GM23248 (cell line): ENCODE measurements at regions not wholly inside any gene's neighbourhood (a gene's known extent, or its start where the extent isn't known, plus 50 kb on each side); places are given as distances from the start of the nearest gene placed in this dataset.

ENCODE experiments used
- DNase-seq: peaks from one replicate; pipeline ENCODE4 v3.0.0-alpha.2; 2015
- H2AFZ ChIP-seq: fragments of 200-600 bp; sonication (generic); 2 replicates; pipeline ENCODE4 v1.6.1; 2016; ENCODE audit warnings: antibody characterized with exemption
- H3F3A ChIP-seq: fragments of 200-600 bp; sonication (generic); 2 replicates; pipeline ENCODE4 v1.6.1; 2016; ENCODE audit warnings: mild to moderate bottlenecking, antibody characterized with exemption, mixed run types; ENCODE audit not compliant: insufficient read depth
- H3K27ac ChIP-seq: fragments of 200-600 bp; sonication (generic); 2 replicates; pipeline ENCODE4 v1.5.1; 2016; ENCODE audit warnings: mild to moderate bottlenecking
- H3K27me3 ChIP-seq: fragments of 200-600 bp; sonication (generic); replicated peaks from 2 replicates; pipeline ENCODE4 v1.6.1; 2016; ENCODE audit warnings: mild to moderate bottlenecking; ENCODE audit not compliant: insufficient read depth
- H3K36me3 ChIP-seq: fragments of 200-600 bp; sonication (generic); 2 replicates; pipeline ENCODE4 v1.6.1; 2016; ENCODE audit warnings: low read depth, mild to moderate bottlenecking
- H3K4me1 ChIP-seq: fragments of 200-600 bp; sonication (generic); 2 replicates; pipeline ENCODE4 v1.6.1; 2016; ENCODE audit warnings: mild to moderate bottlenecking; ENCODE audit not compliant: insufficient read depth
- H3K4me2 ChIP-seq: fragments of 200-600 bp; sonication (generic); one replicate; pipeline ENCODE4 v1.6.1; 2016; ENCODE audit warnings: mild to moderate bottlenecking; ENCODE audit not compliant: unreplicated experiment
- H3K4me3 ChIP-seq: fragments of 200-600 bp; sonication (generic); 2 replicates; pipeline ENCODE4 v1.5.1; 2016; ENCODE audit warnings: mild to moderate bottlenecking
- H3K79me2 ChIP-seq: fragments of 200-600 bp; sonication (generic); 2 replicates; pipeline ENCODE4 v1.6.1; 2016; ENCODE audit warnings: mild to moderate bottlenecking; ENCODE audit not compliant: insufficient read depth
- H3K9ac ChIP-seq: fragments of 200-600 bp; sonication (generic); 2 replicates; pipeline ENCODE4 v1.6.1; 2016; ENCODE audit warnings: mild to moderate bottlenecking
- H3K9me2 ChIP-seq: fragments of 200-600 bp; sonication (generic); 2 replicates; pipeline ENCODE4 v1.6.1; 2016; ENCODE audit warnings: mixed run types, mild to moderate bottlenecking, moderate library complexity; ENCODE audit not compliant: insufficient read depth
- H3K9me3 ChIP-seq: fragments of 200-600 bp; sonication (generic); one replicate; pipeline ENCODE4 v1.6.1; 2017; ENCODE audit warnings: low read depth
- H4K20me1 ChIP-seq: fragments of 200-600 bp; sonication (generic); 2 replicates; pipeline ENCODE4 v1.6.0; 2016; ENCODE audit not compliant: insufficient read depth
- EZH2 ChIP-seq: fragments of 200-600 bp; sonication (generic); IDR thresholded peaks from 2 replicates; pipeline ENCODE4 v1.6.1; 2018; ENCODE audit warnings: antibody characterized with exemption, mild to moderate bottlenecking; ENCODE audit not compliant: insufficient read depth, poor library complexity, severe bottlenecking
- EZH2phosphoT487 ChIP-seq: fragments of 200-600 bp; sonication (generic); IDR thresholded peaks from 2 replicates; pipeline ENCODE4 v1.6.1; 2018; ENCODE audit warnings: antibody characterized with exemption, moderate library complexity, mild to moderate bottlenecking, low read depth; ENCODE audit not compliant: insufficient read depth
- WGBS, 2 experiments: methylation state at CpG; one replicate each; pipeline ENCODE4 v1.1.6; 2015 to 2017; ENCODE audit warnings: low lambda C conversion rate in 2 of 2, low coverage in 1 of 2; ENCODE audit errors: missing lambda C conversion rate in 2 of 2; 5-methylcytosine and 5-hydroxymethylcytosine counted together
- in situ Hi-C: fragments of 300-500 bp; cut with MboI; formaldehyde crosslinking; loops from 2 replicates; pipeline ENCODE4 v1.15.0; 2020

- no peaks in the 10 kb centered on the region for H3K9me2 ChIP-seq
- no peak overlapping the region for H3K9ac ChIP-seq
- H3F3A ChIP-seq, result no peaks in the 10 kb centered on the region
- DNase-seq, result no peak
- no peaks in the 10 kb centered on the region for H3K79me2 ChIP-seq
- no peaks in the 10 kb centered on the region for H3K36me3 ChIP-seq
- H3K27ac ChIP-seq, result no peak overlapping the region
- no peaks in the 10 kb centered on the region for H3K4me1 ChIP-seq
- H4K20me1 ChIP-seq, result no peaks in the 10 kb centered on the region
- peaks cover 23% of the 10 kb centered on the region for H3K27me3 ChIP-seq
- no peak overlapping the region for H3K4me2 ChIP-seq
- no peak overlapping the region for H3K4me3 ChIP-seq
- TF ChIP-seq EZH2phosphoT487 (no peak), EZH2 (no peak)
- in situ Hi-C loops, result no loop called here
- H2AFZ ChIP-seq, result no peak overlapping the region
- no peaks in the 10 kb centered on the region for H3K9me3 ChIP-seq
- WGBS, 2 experiments, result 92 to 93% methylated on average over 4 of the region's 4 CpGs
Measured at GRCh38 chr1:14470802-14471201, 127.7 kb upstream of the KAZN start.

GRCh38 chr1:14474856-14475255 lies 123.6 kb upstream of the KAZN start:
- peaks cover 17% of the 10 kb centered on the region for H3K27me3 ChIP-seq
- DNase-seq, result no peak
- H3K9ac ChIP-seq, result no peak overlapping the region
- H3K4me2 ChIP-seq, result no peak overlapping the region
- H3K4me1 ChIP-seq, result peaks cover 8% of the 10 kb centered on the region
- no peak overlapping the region for H3K27ac ChIP-seq
- no peak for TF ChIP-seq EZH2
- no peak for TF ChIP-seq EZH2phosphoT487
- no peaks in the 10 kb centered on the region for H3F3A ChIP-seq
- H4K20me1 ChIP-seq, result no peaks in the 10 kb centered on the region
- no peak overlapping the region for H3K4me3 ChIP-seq
- no peaks in the 10 kb centered on the region for H3K79me2 ChIP-seq
- H3K9me3 ChIP-seq, result no peaks in the 10 kb centered on the region
- 88 to 100% methylated on average over 1 of the region's 1 CpG for WGBS, 2 experiments
- no peaks in the 10 kb centered on the region for H3K36me3 ChIP-seq
- in situ Hi-C loops, result no loop called here
- no peak overlapping the region for H2AFZ ChIP-seq
- no peaks in the 10 kb centered on the region for H3K9me2 ChIP-seq

- no peaks in the 10 kb centered on the region for H3K36me3 ChIP-seq
- peaks cover 7% of the 10 kb centered on the region; the same call in 1 of the 2 replicates for H3K27me3 ChIP-seq
- H3F3A ChIP-seq, result no peaks in the 10 kb centered on the region
- no peaks in the 10 kb centered on the region for H3K79me2 ChIP-seq
- no peaks in the 10 kb centered on the region for H3K9me2 ChIP-seq
- DNase-seq, result peak; percentile 61
- H3K4me2 ChIP-seq, result peak overlapping the region; percentile 14
- no peak overlapping the region for H3K27ac ChIP-seq
- no peak overlapping the region for H3K9ac ChIP-seq
- in situ Hi-C loops, result no loop called here
- H3K4me1 ChIP-seq, result peaks cover 8% of the 10 kb centered on the region
- no peaks in the 10 kb centered on the region for H4K20me1 ChIP-seq
- H3K9me3 ChIP-seq, result no peaks in the 10 kb centered on the region
- H2AFZ ChIP-seq, result no peak overlapping the region
- WGBS, 2 experiments, result 79 to 84% methylated on average over 8 of the region's 8 CpGs
- no peak overlapping the region for H3K4me3 ChIP-seq
- TF ChIP-seq EZH2 (no peak), EZH2phosphoT487 (no peak)
Measured at GRCh38 chr1:14476170-14476955, 122.1 kb upstream of the KAZN start.

GRCh38 chr1:14478120-14478519 lies 120.4 kb upstream of the KAZN start:
- TF ChIP-seq EZH2phosphoT487 (no peak), EZH2 (no peak)

More at GRCh38 chr1:14478120-14478519, 120.4 kb upstream of the KAZN start:
- Histone ChIP-seq H4K20me1 (no peaks in the 10 kb centered on the region), H3K36me3 (no peaks in the 10 kb centered on the region), H3K9ac (no peak overlapping the region), H3K79me2 (no peaks in the 10 kb centered on the region), H3F3A (no peaks in the 10 kb centered on the region), H3K4me1 (peaks cover 8% of the 10 kb centered on the region), H2AFZ (no peak overlapping the region), H3K27ac (no peak overlapping the region), H3K9me3 (no peaks in the 10 kb centered on the region), H3K9me2 (no peaks in the 10 kb centered on the region), H3K4me3 (no peak overlapping the region), H3K4me2 (no peak overlapping the region), H3K27me3 (peaks cover 22% of the 10 kb centered on the region; the same call in 1 of the 2 replicates)
- in situ Hi-C loops, result no loop called here
- 85 to 88% methylated on average over 2 of the region's 2 CpGs for WGBS, 2 experiments
- no peak for DNase-seq
